ENCODE measurements at regions not wholly inside any gene's neighbourhood (a gene's known extent, or its start where the extent isn't known, plus 50 kb on each side); places are given as distances from the start of the nearest gene placed in this dataset.

GRCh38 chr5:54736003-54736797 lies 218.6 kb downstream of the SNX18 start:
- FAIRE-seq: no peak
- no peak for DNase-seq (ENCODE audit: insufficient read length, low spot score)
- no peak for TF ChIP-seq POLR2A (IDR thresholded peaks at IDR 0.05; ENCODE audit: low read depth, low read length)

DNA sequence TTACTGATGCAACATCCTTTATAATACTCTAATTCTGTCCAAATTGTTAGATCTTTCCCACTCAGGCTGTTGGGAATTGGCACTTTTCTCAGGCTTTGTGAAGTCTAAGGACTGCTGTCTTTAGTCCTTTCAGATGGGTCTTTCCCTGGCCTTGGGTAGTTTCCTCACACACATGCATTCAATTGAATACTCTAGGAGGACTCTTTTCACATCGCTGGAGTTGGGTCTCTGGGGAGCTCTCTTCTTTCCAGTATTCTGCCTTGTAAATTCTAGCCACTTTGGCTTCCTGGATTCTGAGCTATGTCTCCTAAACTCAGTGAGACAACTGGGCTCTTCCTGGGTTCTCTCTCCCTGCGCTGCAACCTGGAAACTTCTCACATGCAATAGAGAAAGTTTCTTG lies 215.5 kb downstream of the SNX18 start:
- DNase-seq (ENCODE audit: insufficient read length, low spot score): no peak
- FAIRE-seq: no peak
- TF ChIP-seq POLR2A (IDR thresholded peaks at IDR 0.05; ENCODE audit: low read depth, low read length): no peak

GRCh38 chr5:54732108-54732507 lies 214.5 kb downstream of the SNX18 start:
- FAIRE-seq (no peak), DNase-seq (ENCODE audit: insufficient read length, low spot score) (no peak)
- no peak for TF ChIP-seq POLR2A (IDR thresholded peaks at IDR 0.05; ENCODE audit: low read depth, low read length)

DNA sequence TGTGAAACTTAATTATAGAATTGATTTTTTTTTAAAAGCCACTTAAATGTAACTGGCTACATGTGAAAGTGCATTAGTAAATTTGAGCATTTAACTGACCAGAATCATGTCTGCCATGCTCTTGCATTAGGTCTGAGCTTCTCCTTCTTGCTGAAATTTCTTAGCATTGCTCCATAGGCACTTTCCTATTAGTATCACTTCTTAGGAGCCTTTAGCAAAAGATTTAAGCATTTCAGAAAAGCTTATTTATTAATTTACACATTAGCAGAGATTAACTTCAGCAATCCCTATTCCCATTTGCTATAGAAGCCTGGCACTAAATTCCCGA lies 211.0 kb downstream of the SNX18 start:
- DNase-seq (ENCODE audit: insufficient read length, low spot score) (no peak), FAIRE-seq (no peak)
- TF ChIP-seq POLR2A (IDR thresholded peaks at IDR 0.05; ENCODE audit: low read depth, low read length): no peak

DNA sequence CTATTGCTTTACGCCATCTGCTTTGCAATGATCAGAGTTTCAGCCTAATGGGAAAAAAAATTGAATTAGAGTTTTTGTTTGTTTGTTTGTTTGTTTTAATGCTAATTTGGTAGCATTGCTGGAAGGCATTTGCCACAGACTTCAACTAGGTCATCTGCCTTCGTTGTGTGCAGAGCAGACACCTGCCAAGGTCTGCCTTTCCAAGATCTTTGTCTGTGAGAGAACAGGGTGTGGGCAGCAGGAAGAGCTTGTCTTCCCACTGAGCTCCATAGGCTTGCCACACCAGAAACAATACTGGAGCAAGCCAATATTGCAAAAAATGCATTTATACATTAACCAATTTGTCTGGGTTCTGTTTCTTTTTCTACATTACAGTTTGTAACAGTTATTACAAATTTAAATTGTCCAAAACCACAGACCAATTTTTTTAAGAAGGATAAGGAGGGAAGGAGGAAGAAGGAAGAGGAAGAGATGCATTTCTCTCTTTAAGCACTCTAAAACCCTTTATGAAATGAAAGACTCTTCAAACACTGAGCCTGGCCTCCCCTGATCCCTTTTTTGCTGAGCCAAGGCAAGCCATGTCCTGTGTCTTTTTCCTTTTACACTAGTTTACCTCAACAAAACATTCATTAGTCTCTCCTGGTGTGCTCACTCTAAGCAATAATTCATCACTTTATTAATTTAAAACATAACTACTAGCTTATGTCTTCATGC lies 210.5 kb downstream of the SNX18 start:
- no peak for TF ChIP-seq POLR2A (IDR thresholded peaks at IDR 0.05; ENCODE audit: low read depth, low read length)
- FAIRE-seq: no peak
- no peak for DNase-seq (ENCODE audit: insufficient read length, low spot score)

- DNase-seq (ENCODE audit: insufficient read length, low spot score) (no peak), FAIRE-seq (no peak)
- TF ChIP-seq POLR2A (IDR thresholded peaks at IDR 0.05; ENCODE audit: low read depth, low read length): no peak
Observed at GRCh38 chr5:54725391-54726280, 208.1 kb downstream of the SNX18 start.

DNA sequence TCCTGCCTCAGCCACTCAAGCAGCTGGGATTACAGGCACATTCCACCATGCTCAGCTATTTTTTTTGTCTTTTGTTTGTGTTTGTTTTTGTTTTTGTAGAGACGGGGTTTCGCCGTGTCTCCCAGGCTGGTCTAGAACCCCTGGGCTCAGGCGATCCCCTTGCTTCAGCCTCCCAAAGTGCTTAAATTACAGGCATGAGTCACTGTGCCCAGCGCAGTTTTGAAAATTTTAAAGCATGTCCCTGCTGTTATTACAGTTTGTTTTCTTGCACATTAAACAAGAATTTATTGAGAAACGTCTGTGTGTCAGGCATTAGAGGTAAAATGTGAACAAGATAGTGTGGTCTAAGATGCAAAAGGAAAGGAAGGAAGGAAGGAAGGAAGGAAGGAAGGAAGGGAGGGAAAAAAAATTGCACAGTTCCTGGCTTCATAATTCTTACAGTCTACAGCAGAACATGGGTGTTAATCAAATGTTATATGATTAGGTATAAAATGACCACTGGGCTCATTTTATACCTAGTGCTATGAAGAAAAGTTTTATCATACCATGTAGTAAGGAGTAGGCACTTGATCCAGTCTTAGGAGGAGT lies 205.4 kb downstream of the SNX18 start:
- FAIRE-seq (no peak), DNase-seq (ENCODE audit: insufficient read length, low spot score) (no peak)
- no peak for TF ChIP-seq POLR2A (IDR thresholded peaks at IDR 0.05; ENCODE audit: low read depth, low read length)

- DNase-seq (ENCODE audit: insufficient read length, low spot score) (no peak), FAIRE-seq (no peak)
- TF ChIP-seq POLR2A (IDR thresholded peaks at IDR 0.05; ENCODE audit: low read depth, low read length): no peak
Observed at GRCh38 chr5:54721951-54722654, 204.5 kb downstream of the SNX18 start.

DNA sequence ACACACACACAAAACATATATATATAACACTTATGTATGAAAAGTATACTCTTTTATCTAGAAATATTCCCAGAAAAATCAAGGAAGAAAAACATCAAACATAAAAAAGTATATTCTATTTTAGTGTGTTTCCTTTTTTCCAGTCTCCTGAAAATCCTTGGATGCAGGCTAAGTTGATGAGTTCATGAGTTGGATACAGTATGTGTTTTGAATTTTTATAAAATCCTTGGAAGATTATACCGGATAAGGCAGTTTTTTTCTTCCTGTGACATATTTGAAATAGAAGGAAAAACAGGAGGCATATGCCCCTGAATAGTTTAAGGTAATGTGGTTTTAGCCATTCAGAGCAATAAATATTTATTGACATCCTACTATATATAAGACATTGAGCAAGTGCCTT lies 203.6 kb downstream of the SNX18 start:
- FAIRE-seq: no peak
- TF ChIP-seq POLR2A (IDR thresholded peaks at IDR 0.05; ENCODE audit: low read depth, low read length): no peak
- DNase-seq (ENCODE audit: insufficient read length, low spot score): no peak

GRCh38 chr5:54720341-54720740 lies 202.8 kb downstream of the SNX18 start:
- DNase-seq (ENCODE audit: insufficient read length, low spot score) (no peak), FAIRE-seq (no peak)
- TF ChIP-seq POLR2A (IDR thresholded peaks at IDR 0.05; ENCODE audit: low read depth, low read length): no peak

DNA sequence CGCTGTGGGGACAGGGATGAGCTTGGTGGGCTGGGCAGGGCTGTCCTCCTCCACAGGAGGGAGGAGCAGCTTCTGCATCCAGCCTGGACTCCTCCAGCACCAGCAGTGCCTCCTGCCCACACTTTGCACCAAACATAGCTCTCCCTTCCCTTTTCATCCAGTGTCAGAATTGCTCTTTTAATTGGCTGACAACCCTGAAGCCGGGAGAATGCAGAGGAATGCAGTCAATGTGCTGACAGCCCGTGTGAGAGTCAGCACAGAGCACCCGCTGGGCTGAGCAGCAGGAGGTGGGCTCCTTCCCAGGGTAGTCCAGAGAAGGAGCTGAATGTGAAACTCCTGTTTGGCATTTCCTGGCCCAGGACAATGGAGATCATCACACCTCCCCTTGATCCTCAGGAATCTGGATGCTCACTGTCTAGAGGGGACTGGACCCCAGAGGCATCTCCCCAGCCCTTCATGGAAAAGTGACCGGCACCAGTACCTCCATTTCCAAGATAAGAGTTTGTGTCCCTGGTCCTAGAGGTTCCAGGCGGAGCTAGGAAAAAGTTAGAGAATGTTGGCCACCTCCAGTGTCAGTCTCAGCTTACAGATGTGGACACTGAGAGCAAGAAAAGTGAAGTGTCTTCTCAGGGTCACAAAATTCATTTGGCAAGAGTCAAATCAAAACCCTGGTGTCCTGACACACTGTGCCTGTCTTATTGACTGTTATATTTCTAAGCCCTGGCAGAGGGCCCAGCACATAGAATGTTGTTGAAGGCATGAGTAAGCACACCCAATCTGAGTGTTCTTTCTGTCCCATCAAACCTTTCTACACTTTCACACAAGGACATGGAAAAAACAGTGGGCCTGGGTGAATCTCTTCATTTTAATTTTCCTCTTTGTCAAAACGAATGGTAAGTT lies 202.1 kb downstream of the SNX18 start:
- TF ChIP-seq POLR2A (IDR thresholded peaks at IDR 0.05; ENCODE audit: low read depth, low read length): no peak
- FAIRE-seq (peak; percentile 80), DNase-seq (ENCODE audit: insufficient read length, low spot score) (peak; percentile 70)

- DNase-seq (ENCODE audit: insufficient read length, low spot score) (no peak), FAIRE-seq (no peak)
- no peak for TF ChIP-seq POLR2A (IDR thresholded peaks at IDR 0.05; ENCODE audit: low read depth, low read length)
Observed at GRCh38 chr5:54718656-54719055, 201.1 kb downstream of the SNX18 start.
